Left lung (tissue), 4 donors: ENCODE measurements at regions not wholly inside any gene's neighbourhood (a gene's known extent, or its start where the extent isn't known, plus 50 kb on each side); places are given as distances from the start of the nearest gene placed in this dataset.
A peak's percentile ranks its signal among the peaks of the same experiment; 100 is the strongest.

Source experiments
- ATAC-seq: fragments of 200-7000 bp; cut with Tn5 transposase; one replicate; pipeline ENCODE4 v1.9.1; 2020; ENCODE audit warnings: moderate library complexity
- DNase-seq, 4 donors: peaks; one replicate each; pipeline ENCODE4 v3.0.0-alpha.2; 2013 to 2020
- H3K27ac ChIP-seq, 2 donors: fragments of 200-600 bp; sonication (generic) in 1 of 2; one replicate each; pipeline versions ENCODE4 v1.5.0 to v1.8.0; 2020 to 2021
- H3K27me3 ChIP-seq, 2 donors: fragments of 200-600 bp; sonication (generic) in 1 of 2; one replicate each; pipeline versions ENCODE4 v1.5.0 to v1.8.0; 2020 to 2021
- H3K36me3 ChIP-seq, 2 donors: fragments of 200-600 bp; sonication (generic) in 1 of 2; one replicate each; pipeline versions ENCODE4 v1.5.0 to v1.8.0; 2020 to 2021
- H3K4me1 ChIP-seq, 2 donors: fragments of 200-600 bp; one replicate each; pipeline ENCODE4 v1.8.0; 2021
- H3K4me3 ChIP-seq, 2 donors: fragments of 200-600 bp; sonication (generic) in 1 of 2; one replicate each; pipeline versions ENCODE4 v1.5.0 to v1.8.0; 2020 to 2021; ENCODE audit warnings: mild to moderate bottlenecking in 1 of 2
- H3K9me3 ChIP-seq, 2 donors: fragments of 200-600 bp; sonication (generic) in 1 of 2; one replicate each; pipeline versions ENCODE4 v1.5.0 to v1.8.0; 2020 to 2021
- CTCF ChIP-seq, 2 donors: fragments of 200-600 bp; sonication (generic) in 1 of 2; IDR thresholded peaks; one replicate each; pipeline versions ENCODE4 v1.5.0 to v1.8.0; 2021; ENCODE audit warnings: antibody characterized with exemption in 2 of 2
- intact Hi-C, 2 donors: fragments of 100-400 bp; cut with DNase I; formaldehyde crosslinking; loops; one replicate each; pipeline versions ENCODE4 v1.11.2 to v1.14.2; 2022
- donor health status: DM: no; HTN: yes; CAD: no.
- donor health status: DM: no; HTN: no; CAD: no.

- TF ChIP-seq CTCF (IDR thresholded peaks at IDR 0.05): no peak
- Histone ChIP-seq H3K27me3 (no peaks in the 10 kb centered on the region), H3K36me3 (no peaks in the 10 kb centered on the region), H3K27ac (no peak overlapping the region), H3K4me3 (no peak overlapping the region), H3K4me1 (no peaks in the 10 kb centered on the region), H3K9me3 (no peaks in the 10 kb centered on the region)
- intact Hi-C loops: no loop called here
- ATAC-seq: no peak
- no peak for DNase-seq
These were observed 134.4 kb downstream of the CTTN start for GRCh38 chr11:70532731-70533130.

- no peaks in the 10 kb centered on the region for H3K36me3 ChIP-seq
- H3K27me3 ChIP-seq: no peaks in the 10 kb centered on the region
- no peak for TF ChIP-seq CTCF (IDR thresholded peaks at IDR 0.05)
- no peak overlapping the region for H3K4me3 ChIP-seq
- no peaks in the 10 kb centered on the region for H3K4me1 ChIP-seq
- peak in 1 of 4 donors; percentile 2 for DNase-seq
- no peaks in the 10 kb centered on the region for H3K9me3 ChIP-seq
- ATAC-seq: no peak
- H3K27ac ChIP-seq: no peak overlapping the region
- intact Hi-C loops: no loop called here
These were observed 137.1 kb downstream of the CTTN start for GRCh38 chr11:70535191-70535971.

- no peak for TF ChIP-seq CTCF (IDR thresholded peaks at IDR 0.05)
- Histone ChIP-seq H3K9me3 (no peaks in the 10 kb centered on the region), H3K4me1 (no peaks in the 10 kb centered on the region), H3K36me3 (no peaks in the 10 kb centered on the region), H3K27me3 (no peaks in the 10 kb centered on the region), H3K4me3 (no peak overlapping the region), H3K27ac (no peak overlapping the region)
- ATAC-seq: no peak
- intact Hi-C loops: no loop called here
- peak in 1 of 4 donors; percentile 21 for DNase-seq
These were observed 137.9 kb downstream of the CTTN start for GRCh38 chr11:70536051-70536877.

GRCh38 chr11:70537576-70538571, 139.5 kb downstream of the CTTN start:
- intact Hi-C loops: no loop called here
- no peaks in the 10 kb centered on the region for H3K36me3 ChIP-seq
- H3K4me1 ChIP-seq: no peaks in the 10 kb centered on the region
- no peak for TF ChIP-seq CTCF (IDR thresholded peaks at IDR 0.05)
- no peaks in the 10 kb centered on the region for H3K27me3 ChIP-seq
- peak in 1 of 4 donors; percentile 26 for DNase-seq
- peaks cover 0 to 4% of the 10 kb centered on the region in 2 donors for H3K9me3 ChIP-seq
- H3K4me3 ChIP-seq: no peak overlapping the region
- H3K27ac ChIP-seq: no peak overlapping the region
- no peak for ATAC-seq
